GM12878 (cell line): ENCODE measurements at regions not wholly inside any gene's neighbourhood (a gene's known extent, or its start where the extent isn't known, plus 50 kb on each side); places are given as distances from the start of the nearest gene placed in this dataset.

Source experiments
- ATAC-seq: fragments of 200-7000 bp; cut with Tn5 transposase; 3 replicates; pipeline ENCODE4 v1.9.1; 2020; ENCODE audit warnings: mild to moderate bottlenecking, moderate library complexity
- BruUV-seq: library from RNA; stranded (reverse); fragments of 400-500 nt; replicated peaks from 2 replicates; lab custom pipeline; 2021; lab: Mats Ljungman, UMichigan
- CTCF ChIA-PET: fragments of 300-600 bp; sonication (Branson Sonifier 250); formaldehyde crosslinking; extraction: SDS; loops from one replicate; lab custom pipeline; 2021; ENCODE audit warnings: inconsistent platforms; lab: Yijun Ruan, JAX
- POLR2A ChIA-PET: fragments of 350-600 bp; formaldehyde crosslinking; extraction: SDS; loops from one replicate; lab custom pipeline; 2021; ENCODE audit warnings: inconsistent platforms; lab: Charles Lee
- RAD21 ChIA-PET: fragments of 300-600 bp; sonication (Branson Sonifier 250); formaldehyde crosslinking; loops from one replicate; lab custom pipeline; 2023; ENCODE audit warnings: antibody characterized with exemption; ENCODE audit not compliant: unreplicated experiment; lab: Charles Lee
- SMC1A ChIA-PET: fragments of 300-600 bp; sonication (Branson Sonifier 250); formaldehyde crosslinking; loops from one replicate; lab custom pipeline; 2023; ENCODE audit not compliant: unreplicated experiment, uncharacterized antibody; lab: Charles Lee
- DNase-seq: peaks from one replicate; pipeline ENCODE4 v3.0.0-alpha.2; 2011; ENCODE audit warnings: low read depth, low spot score
- FAIRE-seq: peaks from 3 replicates; lab custom pipeline; 2011; peaks lifted over from hg19 to GRCh38; lab: Jason Lieb, UNC
- H2AFZ ChIP-seq: 2 replicates; pipeline ENCODE4 v1.6.0; 2011; ENCODE audit warnings: low read depth, low read length, control low read depth; ENCODE audit not compliant: control insufficient read depth
- H3K27ac ChIP-seq: 2 replicates; pipeline ENCODE4 v1.5.1; 2011; ENCODE audit warnings: control low read depth; ENCODE audit not compliant: control insufficient read depth, insufficient read depth
- H3K27me3 ChIP-seq, 2 experiments: replicated peaks in 1 of 2; 2 replicates each; pipeline versions ENCODE4 v1.6.0 to v1.6.1; 2011; ENCODE audit warnings: low read length in 1 of 2; ENCODE audit not compliant: control insufficient read depth in 2 of 2, insufficient read depth in 2 of 2
- H3K36me3 ChIP-seq, 2 experiments: 2 replicates each; pipeline ENCODE4 v1.5.1; 2011; ENCODE audit warnings: low read length in 1 of 2; ENCODE audit not compliant: control insufficient read depth in 2 of 2, insufficient read depth in 2 of 2
- H3K4me1 ChIP-seq: 2 replicates; pipeline ENCODE4 v1.6.1; 2011; ENCODE audit warnings: mild to moderate bottlenecking, low read length, moderate library complexity, mixed read lengths; ENCODE audit not compliant: control insufficient read depth, insufficient read depth
- H3K4me2 ChIP-seq: 2 replicates; pipeline ENCODE4 v1.6.0; 2011; ENCODE audit warnings: control low read depth; ENCODE audit not compliant: control insufficient read depth, insufficient read depth
- H3K4me3 ChIP-seq: fragments of 200-600 bp; sonication (generic); 2 replicates; pipeline ENCODE4 v1.5.1; 2016
- H3K79me2 ChIP-seq: 2 replicates; pipeline ENCODE4 v1.6.0; 2011; ENCODE audit warnings: low read length; ENCODE audit not compliant: control insufficient read depth, insufficient read depth
- H3K9ac ChIP-seq: 2 replicates; pipeline ENCODE4 v1.8.0; 2011; ENCODE audit warnings: low read length, control low read depth, mixed read lengths; ENCODE audit not compliant: control insufficient read depth, insufficient read depth
- H3K9me3 ChIP-seq: replicated peaks from 3 replicates; pipeline ENCODE4 v1.5.1; 2011; ENCODE audit warnings: mild to moderate bottlenecking, low read length; ENCODE audit not compliant: control insufficient read depth, insufficient read depth
- H4K20me1 ChIP-seq: 2 replicates; pipeline ENCODE4 v1.6.0; 2011; ENCODE audit not compliant: control insufficient read depth, insufficient read depth
- ATF2 ChIP-seq: IDR thresholded peaks from 2 replicates; pipeline ENCODE4 v1.6.1; 2012; ENCODE audit warnings: low read length, inconsistent platforms
- CUX1 ChIP-seq: IDR thresholded peaks from 2 replicates; pipeline ENCODE4 v1.6.1; 2012; ENCODE audit warnings: improper control_type of control experiment, low read depth, low read length; ENCODE audit not compliant: insufficient replicate concordance
- ESRRA ChIP-seq: IDR thresholded peaks from 2 replicates; pipeline ENCODE4 v1.6.1; 2012; ENCODE audit warnings: mild to moderate bottlenecking, low read length, improper control_type of control experiment
- HDAC2 ChIP-seq: fragments of 200-600 bp; sonication (generic); IDR thresholded peaks from 2 replicates; pipeline ENCODE4 v1.6.1; 2017
- MAX ChIP-seq: IDR thresholded peaks from 2 replicates; pipeline ENCODE4 v1.6.1; 2012; ENCODE audit warnings: low read depth, low read length, improper control_type of control experiment
- NR2C2 ChIP-seq: IDR thresholded peaks from 2 replicates; pipeline ENCODE4 v1.6.1; 2011; ENCODE audit warnings: borderline replicate concordance, low read depth; ENCODE audit not compliant: control insufficient read depth, insufficient read length
- REST ChIP-seq: IDR thresholded peaks from 2 replicates; pipeline ENCODE4 v1.6.1; 2012; ENCODE audit warnings: mild to moderate bottlenecking, low read depth, low read length
- WRNIP1 ChIP-seq: IDR thresholded peaks from 2 replicates; pipeline ENCODE4 v1.6.1; 2011; ENCODE audit warnings: low read depth, low read length, improper control_type of control experiment, borderline replicate concordance
- WGBS: methylation state at CpG from one replicate; pipeline ENCODE4 v1.1.6; 2016; ENCODE audit warnings: low lambda C conversion rate; ENCODE audit not compliant: insufficient replicate concordance, insufficient coverage; ENCODE audit errors: missing lambda C conversion rate; 5-methylcytosine and 5-hydroxymethylcytosine counted together
- in situ Hi-C: fragments of 300-500 bp; cut with MboI; formaldehyde crosslinking; loops from 9 replicates; pipeline ENCODE4 v1.14.3; 2018; ENCODE audit warnings: mixed read lengths
- intact Hi-C: fragments of 100-400 bp; cut with micrococcal nuclease; formaldehyde crosslinking; loops from one replicate; pipeline ENCODE4 v1.14.2; 2022; ENCODE audit not compliant: unreplicated experiment

GRCh38 chr14:101478096-101478495 lies 83.2 kb upstream of the DIO3 start:
- no peaks in the 10 kb centered on the region for H3K79me2 ChIP-seq
- RAD21 ChIA-PET = no interaction called here
- H2AFZ ChIP-seq = no peak overlapping the region
- ATAC-seq (no peak), DNase-seq (no peak), FAIRE-seq (no peak)
- no TSS peak for BruUV-seq
- intact Hi-C loops = no loop called here
- CTCF ChIA-PET = no interaction called here
- H3K27ac ChIP-seq = no peak overlapping the region
- no peak overlapping the region for H3K4me2 ChIP-seq
- POLR2A ChIA-PET = no interaction called here
- H3K4me1 ChIP-seq = no peaks in the 10 kb centered on the region
- no peaks in the 10 kb centered on the region; the same call in 2 of the 3 replicates for H3K9me3 ChIP-seq
- no peaks in the 10 kb centered on the region for H4K20me1 ChIP-seq
- H3K36me3 ChIP-seq = no peaks in the 10 kb centered on the region
- TF ChIP-seq HDAC2 = no peak
- no peak for TF ChIP-seq ESRRA
- TF ChIP-seq NR2C2 = no peak
- no peak for TF ChIP-seq REST
- no peak for TF ChIP-seq MAX
- TF ChIP-seq CUX1 = no peak
- TF ChIP-seq ATF2 = no peak
- TF ChIP-seq WRNIP1 = no peak
- 18% methylated on average over 13 of the region's 13 CpGs for WGBS
- no peak overlapping the region for H3K4me3 ChIP-seq
- SMC1A ChIA-PET = no interaction called here
- in situ Hi-C loops = no loop called here
- no peak overlapping the region for H3K9ac ChIP-seq
- no peaks in the 10 kb centered on the region for H3K27me3 ChIP-seq
